Stimulated activated CD4-positive, alpha-beta T cell treated with anti-CD3 and anti-CD28 coated beads, TNF-alpha, amount 100 ng/mL, for 24 hours (primary cell): ENCODE measurements at regions not wholly inside any gene's neighbourhood (a gene's known extent, or its start where the extent isn't known, plus 50 kb on each side); places are given as distances from the start of the nearest gene placed in this dataset.
"Not testable (repeated sequence)": the region's sequence is repeated elsewhere in the genome, so short reads cannot be mapped to it uniquely, and the experiment has no call there.

ENCODE experiments used
- DNase-seq, 3 experiments: peaks; one replicate each; pipeline ENCODE4 v3.0.0-alpha.2; 2020; ENCODE audit warnings: low read depth in 3 of 3

DNA sequence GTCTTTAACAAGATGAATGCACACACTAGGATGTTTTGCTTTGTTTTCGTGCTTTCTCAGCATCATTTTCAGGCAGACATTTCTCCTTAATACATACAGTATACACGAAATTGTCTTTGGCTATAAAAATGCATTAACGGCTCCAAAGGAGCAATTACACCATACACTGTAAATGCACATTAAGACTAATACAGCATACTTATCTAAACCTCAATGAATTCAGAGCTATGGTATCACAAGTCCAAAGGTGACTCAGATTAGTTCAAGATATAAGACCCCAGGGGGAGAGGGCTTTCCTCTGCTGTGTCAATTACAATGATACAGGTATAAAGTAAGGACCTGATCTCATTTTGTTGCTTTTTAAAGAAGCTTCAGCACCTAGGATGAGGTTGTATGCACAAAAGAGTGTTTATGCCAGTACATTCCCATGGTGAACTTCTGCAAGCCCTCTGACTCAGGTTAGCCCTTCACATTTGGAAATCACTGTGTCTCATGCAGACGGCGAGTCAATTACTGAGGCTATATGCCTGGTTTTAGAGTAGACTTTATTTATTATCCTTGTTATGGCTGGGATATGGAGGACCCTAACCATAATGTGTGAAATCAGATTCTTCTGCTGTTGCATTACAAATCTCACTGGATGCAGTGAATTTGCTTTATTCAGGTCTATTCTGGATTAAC, 233.3 kb downstream of the ZNF608 start:
- no peak for DNase-seq

- no peak for DNase-seq
Measured at GRCh38 chr5:124512236-124512635, 234.2 kb downstream of the ZNF608 start.

- DNase-seq, result no peak
Measured at GRCh38 chr5:124511791-124512190, 234.6 kb downstream of the ZNF608 start.

DNA sequence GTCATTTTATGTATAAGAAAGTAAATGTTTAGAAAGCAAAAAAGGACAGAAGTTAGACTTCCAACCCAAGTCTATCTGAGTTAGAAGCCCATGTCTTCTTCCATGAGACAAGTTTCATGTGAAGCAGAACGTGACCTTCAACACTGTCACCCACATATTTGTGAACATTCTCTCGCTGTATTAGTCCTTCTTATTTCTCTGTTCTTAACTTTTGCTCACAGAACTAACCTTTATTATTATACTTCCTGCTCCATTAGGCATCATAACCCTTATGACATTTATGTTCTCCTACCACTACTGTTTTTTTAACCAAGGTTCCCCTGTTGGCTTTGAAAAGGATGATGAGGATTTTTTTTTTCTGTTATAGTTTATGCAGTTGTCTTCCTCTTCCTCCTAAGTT, 238.8 kb downstream of the ZNF608 start:
- no peak for DNase-seq

DNA sequence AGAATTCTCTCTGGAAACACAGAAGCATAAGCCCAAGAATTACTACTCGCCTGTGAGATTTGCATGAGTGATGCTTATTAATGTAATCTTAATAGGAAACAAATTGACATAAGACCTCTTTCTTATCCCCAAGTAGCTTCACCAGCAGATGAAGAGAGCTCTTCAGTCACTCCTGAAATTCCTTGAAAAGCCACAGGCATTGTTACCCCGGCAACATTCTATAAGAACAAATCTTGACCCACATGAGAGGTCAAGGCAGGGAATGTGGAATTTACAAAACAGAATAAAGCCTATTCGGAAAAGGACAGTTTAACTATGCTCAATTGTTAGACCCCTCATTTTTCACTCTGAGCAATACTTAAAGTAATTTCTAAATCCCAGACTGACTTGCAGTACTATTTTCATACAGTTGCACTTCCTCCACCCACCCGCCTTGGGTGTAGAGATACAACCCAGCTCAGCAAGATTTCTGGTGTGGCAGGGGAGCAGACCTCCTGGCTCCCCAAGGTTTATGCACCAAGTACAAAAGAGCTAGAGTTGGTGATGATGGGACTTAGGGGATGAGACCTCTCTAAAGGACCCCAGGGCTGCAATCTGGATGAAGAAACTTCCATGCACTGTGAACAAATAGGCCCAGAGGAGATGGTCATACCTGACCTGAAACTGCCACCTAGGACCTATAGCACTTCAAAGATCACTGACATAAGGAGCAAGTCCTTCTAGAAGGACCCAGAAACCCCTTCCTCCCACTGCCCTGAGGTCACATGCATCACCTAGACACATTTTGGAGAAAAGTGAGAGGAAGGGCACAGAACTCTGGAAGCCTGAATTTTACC, 242.1 kb downstream of the ZNF608 start:
- no peak for DNase-seq

GRCh38 chr5:124502551-124502950, 243.9 kb downstream of the ZNF608 start:
- DNase-seq, result no peak

- not testable (repeated sequence) for DNase-seq
Measured at GRCh38 chr5:124499818-124500217, 246.6 kb downstream of the ZNF608 start.

DNA sequence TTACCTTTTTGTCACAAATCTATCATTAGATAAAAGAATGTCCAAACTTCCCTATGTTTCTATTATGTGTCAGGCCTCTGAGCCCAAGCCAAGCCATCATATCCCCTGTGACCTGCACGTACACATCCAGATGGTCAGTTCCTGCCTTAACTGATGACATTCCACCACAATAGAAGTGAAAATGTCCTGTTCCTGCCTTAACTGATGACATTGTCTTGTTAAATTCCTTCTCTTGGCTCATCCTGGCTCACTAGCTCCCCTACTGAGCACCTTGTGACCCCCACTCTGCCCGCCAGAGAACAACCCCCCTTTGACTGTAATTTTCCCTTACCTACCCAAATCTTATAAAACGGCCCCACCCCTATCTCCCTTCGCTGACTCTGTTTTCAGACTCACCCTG, 249.5 kb downstream of the ZNF608 start:
- DNase-seq, result not testable (repeated sequence)

GRCh38 chr5:124494540-124495116, 251.8 kb downstream of the ZNF608 start:
- no peak for DNase-seq

GRCh38 chr5:124492444-124493224, 253.8 kb downstream of the ZNF608 start:
- DNase-seq, result no peak

GRCh38 chr5:124490315-124490714, 256.1 kb downstream of the ZNF608 start:
- not testable (repeated sequence) for DNase-seq

GRCh38 chr5:124481419-124481818, 265.0 kb downstream of the ZNF608 start:
- DNase-seq, result no peak

DNA sequence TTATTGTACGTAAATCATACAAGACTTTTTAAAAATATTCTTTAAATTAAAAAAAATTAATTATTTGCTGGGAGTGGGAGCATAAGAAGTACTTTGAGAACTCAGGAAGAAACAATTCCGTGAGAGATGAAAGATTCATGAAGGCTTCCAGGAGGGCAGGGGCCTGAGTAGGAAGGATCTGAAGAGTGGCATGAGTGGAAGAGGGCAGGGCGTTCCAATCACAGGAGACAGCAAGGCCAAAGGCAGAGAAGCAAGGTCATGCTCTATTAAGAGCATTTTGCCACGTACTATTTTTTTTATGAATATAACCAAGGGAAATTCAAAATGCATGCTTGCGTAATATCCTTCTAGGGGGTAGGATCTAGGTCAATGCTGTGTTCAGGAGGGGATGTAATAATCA, 265.5 kb downstream of the ZNF608 start:
- no peak for DNase-seq

- DNase-seq, result no peak
Measured at GRCh38 chr5:124480022-124480421, 266.4 kb downstream of the ZNF608 start.

GRCh38 chr5:124478264-124478663, 268.2 kb downstream of the ZNF608 start:
- DNase-seq, result no peak

- DNase-seq, result no peak
Measured at GRCh38 chr5:124477577-124477976, 268.9 kb downstream of the ZNF608 start.

- no peak for DNase-seq
Measured at GRCh38 chr5:124477062-124477461, 269.4 kb downstream of the ZNF608 start.

DNA sequence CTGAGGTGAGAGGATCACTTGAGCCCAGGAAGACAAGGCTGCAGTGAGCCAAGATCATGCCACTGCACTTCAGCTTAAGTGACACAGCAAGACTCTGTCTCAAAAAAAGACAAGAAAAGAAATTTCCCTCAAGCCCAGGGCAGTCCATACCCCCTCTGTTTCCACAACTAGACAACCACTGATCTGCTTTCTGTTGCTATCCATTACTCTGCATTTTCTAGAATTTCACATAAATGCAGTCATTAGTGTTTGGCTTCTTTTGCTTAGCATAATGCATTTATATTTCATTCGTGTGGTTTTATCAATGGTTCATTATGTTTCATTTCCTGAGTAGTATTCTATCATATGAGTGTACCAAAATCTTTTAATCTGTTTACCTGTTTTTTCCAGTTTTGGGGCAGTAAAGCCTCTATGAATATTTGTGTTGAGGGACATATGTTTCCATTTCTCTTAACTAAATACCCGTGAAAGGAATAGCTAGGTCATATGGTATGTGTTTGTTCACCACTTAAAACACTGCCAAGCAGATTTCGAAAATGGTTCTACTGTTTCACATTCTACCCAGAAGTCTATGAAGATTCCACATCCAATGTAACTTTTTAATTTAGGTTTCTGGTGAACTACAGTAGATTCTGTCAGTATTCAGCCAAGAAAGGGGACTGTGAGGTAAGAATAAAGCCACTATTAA, 271.8 kb downstream of the ZNF608 start:
- DNase-seq, result no peak

GRCh38 chr5:124468671-124469411, 277.6 kb downstream of the ZNF608 start:
- DNase-seq, result no peak

- no peak for DNase-seq
Measured at GRCh38 chr5:124467745-124468144, 278.7 kb downstream of the ZNF608 start.

- DNase-seq, result no peak
Measured at GRCh38 chr5:124466011-124466410, 280.4 kb downstream of the ZNF608 start.
